ENCODE measurements at regions not wholly inside any gene's neighbourhood (a gene's known extent, or its start where the extent isn't known, plus 50 kb on each side); places are given as distances from the start of the nearest gene placed in this dataset.

DNA sequence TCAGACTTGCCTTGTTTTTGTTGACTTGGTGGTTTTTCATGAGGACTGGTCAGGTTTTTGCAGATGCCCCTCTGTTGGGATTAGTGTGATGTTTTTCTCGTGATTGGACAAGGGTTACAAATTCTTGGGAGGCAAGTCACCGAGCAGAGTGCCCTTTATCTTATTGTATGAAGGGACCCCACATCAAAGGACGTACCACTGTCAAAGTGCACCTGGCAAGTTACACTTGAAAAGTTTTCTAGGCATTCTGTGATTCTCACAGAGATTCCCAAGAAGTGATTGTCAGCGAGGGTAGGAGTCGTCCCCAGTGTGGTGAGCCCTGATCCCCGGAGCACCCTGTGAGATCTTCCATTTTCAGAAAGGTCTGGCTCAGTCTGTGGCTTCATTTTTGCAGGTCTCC is 110.1 kb downstream of the POLR2M start:
- Histone ChIP-seq H3K4me1 (ENCODE audit: control insufficient read depth in 2 of 2, insufficient read depth in 2 of 2, low read length in 2 of 2) (no peaks in the 10 kb centered on the region), H3K36me3 (replicated peaks in 1 of 2; ENCODE audit: control extremely low read depth in 1 of 2, control insufficient read depth in 1 of 2, extremely low read depth in 1 of 2, insufficient read depth in 2 of 2, low read length in 1 of 2) (no peaks in the 10 kb centered on the region), H3K27ac (ENCODE audit: low read length in 2 of 2) (no peak overlapping the region), H3K27me3 (replicated peaks in 1 of 4; ENCODE audit: control extremely low read depth in 1 of 4, control insufficient read depth in 3 of 4, insufficient read depth in 4 of 4, low read length in 3 of 4) (peaks cover 0 to 4% (median 0%) of the 10 kb centered on the region in 4 experiments), H3K9me3 (ENCODE audit: control extremely low read depth in 1 of 3, control insufficient read depth in 2 of 3, insufficient read depth in 1 of 3, low read length in 2 of 3) (peaks cover 0 to 3% (median 0%) of the 10 kb centered on the region in 3 donors), H3K79me2 (ENCODE audit: control insufficient read depth, insufficient read depth, low read length) (no peaks in the 10 kb centered on the region), H3K9ac (ENCODE audit: low read length) (no peak overlapping the region), H3K4me3 (ENCODE audit: control extremely low read depth in 1 of 5, extremely low read depth in 1 of 5, insufficient read depth in 1 of 5, low read depth in 2 of 5, low read length in 4 of 5) (no peak overlapping the region), H4K20me1 (ENCODE audit: control insufficient read depth, insufficient read depth, low read length, poor library complexity, severe bottlenecking) (no peaks in the 10 kb centered on the region), H3K4me2 (replicated peaks; ENCODE audit: low read depth, low read length, poor library complexity, severe bottlenecking) (no peak overlapping the region), H2AFZ (ENCODE audit: insufficient read depth, low read depth, low read length, poor library complexity, severe bottlenecking) (no peak overlapping the region)
- DNase-seq (no peak), ATAC-seq (ENCODE audit: low read depth) (no peak)
- no peaks in the 10 kb centered on the region for H3K4me1 Mint-ChIP-seq
- CTCF ChIA-PET, result no interaction called here
- peaks cover 56% of the 10 kb centered on the region for H3K27me3 Mint-ChIP-seq
- 93% methylated on average over 6 of the region's 6 CpGs for WGBS (ENCODE audit: insufficient coverage)
- POLR2A ChIA-PET, result no interaction called here
- H3K4me3 Mint-ChIP-seq, result no peak overlapping the region
- intact Hi-C loops (cut with micrococcal nuclease), result no loop called here
- H3K27ac Mint-ChIP-seq, result no peak overlapping the region
- no peaks in the 10 kb centered on the region for H3K9me3 Mint-ChIP-seq (ENCODE audit: insufficient read depth)
- TF ChIP-seq, protein P1, sequence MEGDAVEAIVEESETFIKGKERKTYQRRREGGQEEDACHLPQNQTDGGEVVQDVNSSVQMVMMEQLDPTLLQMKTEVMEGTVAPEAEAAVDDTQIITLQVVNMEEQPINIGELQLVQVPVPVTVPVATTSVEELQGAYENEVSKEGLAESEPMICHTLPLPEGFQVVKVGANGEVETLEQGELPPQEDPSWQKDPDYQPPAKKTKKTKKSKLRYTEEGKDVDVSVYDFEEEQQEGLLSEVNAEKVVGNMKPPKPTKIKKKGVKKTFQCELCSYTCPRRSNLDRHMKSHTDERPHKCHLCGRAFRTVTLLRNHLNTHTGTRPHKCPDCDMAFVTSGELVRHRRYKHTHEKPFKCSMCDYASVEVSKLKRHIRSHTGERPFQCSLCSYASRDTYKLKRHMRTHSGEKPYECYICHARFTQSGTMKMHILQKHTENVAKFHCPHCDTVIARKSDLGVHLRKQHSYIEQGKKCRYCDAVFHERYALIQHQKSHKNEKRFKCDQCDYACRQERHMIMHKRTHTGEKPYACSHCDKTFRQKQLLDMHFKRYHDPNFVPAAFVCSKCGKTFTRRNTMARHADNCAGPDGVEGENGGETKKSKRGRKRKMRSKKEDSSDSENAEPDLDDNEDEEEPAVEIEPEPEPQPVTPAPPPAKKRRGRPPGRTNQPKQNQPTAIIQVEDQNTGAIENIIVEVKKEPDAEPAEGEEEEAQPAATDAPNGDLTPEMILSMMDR (IDR thresholded peaks at IDR 0.05), result no peak
- no peak for TF ChIP-seq EZH2 (IDR thresholded peaks at IDR 0.05; ENCODE audit: borderline replicate concordance, insufficient read depth, low read depth, low read length, poor library complexity, severe bottlenecking)

DNA sequence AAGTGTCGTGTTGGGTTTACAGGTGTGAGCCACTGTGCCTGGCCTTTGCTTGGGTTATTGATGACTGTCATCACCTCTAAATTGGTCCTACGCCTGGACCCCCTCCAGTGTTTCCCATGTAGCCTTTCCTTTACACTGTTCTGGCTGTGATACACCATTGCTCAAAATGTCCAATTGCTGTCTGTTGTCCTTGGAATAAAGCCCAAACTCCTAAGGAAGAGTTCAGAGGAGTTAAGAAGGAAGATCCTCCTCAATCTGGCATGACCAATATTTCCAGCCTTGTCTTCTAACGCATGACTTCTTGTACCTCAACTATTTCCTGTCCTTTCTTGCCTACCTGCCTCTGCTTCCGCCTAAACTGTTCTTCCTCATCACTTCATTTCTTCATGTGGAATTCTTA is 113.1 kb downstream of the POLR2M start:
- H3K27me3 Mint-ChIP-seq, result peaks cover 44% of the 10 kb centered on the region
- H2AFZ ChIP-seq (ENCODE audit: insufficient read depth, low read depth, low read length, poor library complexity, severe bottlenecking), result no peak overlapping the region
- ChIA-PET POLR2A (no interaction called here), CTCF (no interaction called here)
- H4K20me1 ChIP-seq (ENCODE audit: control insufficient read depth, insufficient read depth, low read length, poor library complexity, severe bottlenecking), result no peaks in the 10 kb centered on the region
- H3K27ac ChIP-seq (ENCODE audit: low read length in 2 of 2), result no peak overlapping the region
- no peak overlapping the region for H3K27ac Mint-ChIP-seq
- no peaks in the 10 kb centered on the region for H3K36me3 ChIP-seq (replicated peaks in 1 of 2; ENCODE audit: control extremely low read depth in 1 of 2, control insufficient read depth in 1 of 2, extremely low read depth in 1 of 2, insufficient read depth in 2 of 2, low read length in 1 of 2)
- no peaks in the 10 kb centered on the region for H3K79me2 ChIP-seq (ENCODE audit: control insufficient read depth, insufficient read depth, low read length)
- DNase-seq (no peak), ATAC-seq (ENCODE audit: low read depth) (no peak)
- TF ChIP-seq EZH2 (IDR thresholded peaks at IDR 0.05; ENCODE audit: borderline replicate concordance, insufficient read depth, low read depth, low read length, poor library complexity, severe bottlenecking), result no peak
- TF ChIP-seq, protein P1 (IDR thresholded peaks at IDR 0.05), result no peak
- H3K4me2 ChIP-seq (replicated peaks; ENCODE audit: low read depth, low read length, poor library complexity, severe bottlenecking), result no peak overlapping the region
- H3K27me3 ChIP-seq (replicated peaks in 1 of 4; ENCODE audit: control extremely low read depth in 1 of 4, control insufficient read depth in 3 of 4, insufficient read depth in 4 of 4, low read length in 3 of 4), result peaks cover 0 to under 1% (median 0%) of the 10 kb centered on the region in 4 experiments
- H3K4me3 Mint-ChIP-seq, result no peak overlapping the region
- intact Hi-C loops (cut with micrococcal nuclease), result no loop called here
- 100% methylated on average over 2 of the region's 4 CpGs for WGBS (ENCODE audit: insufficient coverage)
- no peaks in the 10 kb centered on the region for H3K9me3 ChIP-seq (ENCODE audit: control extremely low read depth in 1 of 3, control insufficient read depth in 2 of 3, insufficient read depth in 1 of 3, low read length in 2 of 3)
- H3K4me3 ChIP-seq (ENCODE audit: control extremely low read depth in 1 of 5, extremely low read depth in 1 of 5, insufficient read depth in 1 of 5, low read depth in 2 of 5, low read length in 4 of 5), result no peak overlapping the region
- H3K9ac ChIP-seq (ENCODE audit: low read length), result no peak overlapping the region
- no peaks in the 10 kb centered on the region for H3K9me3 Mint-ChIP-seq (ENCODE audit: insufficient read depth)
- H3K4me1 Mint-ChIP-seq, result no peaks in the 10 kb centered on the region
- H3K4me1 ChIP-seq (ENCODE audit: control insufficient read depth in 2 of 2, insufficient read depth in 2 of 2, low read length in 2 of 2), result no peaks in the 10 kb centered on the region
